Testis (tissue), 2 donors: ENCODE measurements at regions not wholly inside any gene's neighbourhood (a gene's known extent, or its start where the extent isn't known, plus 50 kb on each side); places are given as distances from the start of the nearest gene placed in this dataset.
"Not testable (repeated sequence)": the region's sequence is repeated elsewhere in the genome, so short reads cannot be mapped to it uniquely, and the experiment has no call there.

ENCODE experiments used
- DNase-seq: peaks from one replicate; pipeline ENCODE4 v3.0.0-alpha.2; 2019
- H3K27ac ChIP-seq, 2 donors: fragments of 200-600 bp; sonication (generic); one replicate each; pipeline ENCODE4 v1.5.1; 2019
- H3K27me3 ChIP-seq: fragments of 200-600 bp; sonication (generic); one replicate; pipeline ENCODE4 v1.5.1; 2019
- H3K36me3 ChIP-seq: fragments of 200-600 bp; sonication (generic); one replicate; pipeline ENCODE4 v1.5.1; 2017; ENCODE audit warnings: low read depth; ENCODE audit errors: missing control alignments
- H3K4me1 ChIP-seq: fragments of 200-600 bp; sonication (generic); one replicate; pipeline ENCODE4 v1.5.1; 2019
- H3K4me3 ChIP-seq, 2 donors: fragments of 200-600 bp; sonication (generic); one replicate each; pipeline ENCODE4 v1.5.1; 2017 to 2019
- H3K9me3 ChIP-seq: fragments of 200-600 bp; sonication (generic); one replicate; pipeline ENCODE4 v1.5.1; 2017
- POLR2A ChIP-seq: fragments of 450-650 bp; IDR thresholded peaks from one replicate; pipeline ENCODE4 v1.6.1; 2017; ENCODE audit warnings: antibody characterized with exemption, mild to moderate bottlenecking, moderate library complexity
- WGBS, 2 donors: methylation state at CpG; one replicate each; pipeline ENCODE4 v1.1.5; 2018; 5-methylcytosine and 5-hydroxymethylcytosine counted together
- intact Hi-C: fragments of 100-400 bp; cut with DNase I; formaldehyde crosslinking; loops from one replicate; pipeline ENCODE4 v1.15.1; 2023; ENCODE audit warnings: low total_unique reads
- TF ChIP-seq, protein P1 (sequence below), 3 experiments: fragments of 450-650 bp in 2 of 3; fragments of 200-600 bp in 1 of 3; sonication (generic) in 1 of 3; IDR thresholded peaks; one replicate each; pipeline ENCODE4 v1.5.1; 2016 to 2019; ENCODE audit warnings: antibody characterized with exemption in 3 of 3, mild to moderate bottlenecking in 2 of 3, moderate library complexity in 1 of 3

DNA sequence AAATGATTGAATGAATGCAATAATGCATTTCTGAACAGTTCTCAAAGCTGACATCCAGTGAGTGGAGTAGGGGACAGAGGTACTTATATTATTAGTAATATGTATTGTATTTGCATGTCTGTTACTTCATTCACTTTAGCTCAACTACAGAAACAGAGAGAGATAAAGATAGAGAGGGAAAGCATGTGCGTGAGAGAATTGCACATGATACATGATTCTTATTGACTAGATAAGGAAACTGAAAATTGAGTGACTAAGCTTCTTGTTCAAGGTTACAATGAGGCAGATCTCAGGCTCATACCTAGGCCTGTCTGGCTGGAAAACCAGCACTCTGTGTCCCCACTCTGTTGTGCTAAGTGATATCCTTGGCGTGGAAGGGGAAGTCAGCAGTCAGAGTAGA, 337.7 kb upstream of the KLF4 start:
- H3K9me3 ChIP-seq: no peaks in the 10 kb centered on the region
- peaks cover 4% of the 10 kb centered on the region for H3K4me1 ChIP-seq
- peak overlapping the region in 1 of 2 donors; percentile 36 for H3K27ac ChIP-seq
- TF ChIP-seq POLR2A: no peak
- TF ChIP-seq, protein P1, sequence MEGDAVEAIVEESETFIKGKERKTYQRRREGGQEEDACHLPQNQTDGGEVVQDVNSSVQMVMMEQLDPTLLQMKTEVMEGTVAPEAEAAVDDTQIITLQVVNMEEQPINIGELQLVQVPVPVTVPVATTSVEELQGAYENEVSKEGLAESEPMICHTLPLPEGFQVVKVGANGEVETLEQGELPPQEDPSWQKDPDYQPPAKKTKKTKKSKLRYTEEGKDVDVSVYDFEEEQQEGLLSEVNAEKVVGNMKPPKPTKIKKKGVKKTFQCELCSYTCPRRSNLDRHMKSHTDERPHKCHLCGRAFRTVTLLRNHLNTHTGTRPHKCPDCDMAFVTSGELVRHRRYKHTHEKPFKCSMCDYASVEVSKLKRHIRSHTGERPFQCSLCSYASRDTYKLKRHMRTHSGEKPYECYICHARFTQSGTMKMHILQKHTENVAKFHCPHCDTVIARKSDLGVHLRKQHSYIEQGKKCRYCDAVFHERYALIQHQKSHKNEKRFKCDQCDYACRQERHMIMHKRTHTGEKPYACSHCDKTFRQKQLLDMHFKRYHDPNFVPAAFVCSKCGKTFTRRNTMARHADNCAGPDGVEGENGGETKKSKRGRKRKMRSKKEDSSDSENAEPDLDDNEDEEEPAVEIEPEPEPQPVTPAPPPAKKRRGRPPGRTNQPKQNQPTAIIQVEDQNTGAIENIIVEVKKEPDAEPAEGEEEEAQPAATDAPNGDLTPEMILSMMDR (IDR thresholded peaks at IDR 0.05): no peak
- DNase-seq: peak; percentile 23
- WGBS, 2 donors: 21 to 27% methylated on average over 2 of the region's 2 CpGs
- no peak overlapping the region for H3K4me3 ChIP-seq
- intact Hi-C loops: no loop called here
- H3K36me3 ChIP-seq: no peaks in the 10 kb centered on the region
- no peaks in the 10 kb centered on the region for H3K27me3 ChIP-seq

DNA sequence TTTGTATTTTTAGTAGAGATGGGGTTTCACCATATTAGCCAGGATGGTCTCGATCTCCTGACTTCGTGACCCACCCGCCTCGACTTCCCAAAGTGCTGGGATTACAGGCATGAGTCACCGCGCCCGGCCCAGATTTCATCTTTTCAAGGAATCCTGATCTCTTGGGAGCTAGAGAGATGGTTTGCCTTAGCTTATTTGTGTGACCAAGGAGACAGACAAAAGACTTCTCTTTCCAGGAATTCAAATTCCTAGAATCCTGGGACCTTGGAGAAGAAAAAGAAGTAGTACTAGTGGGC, 337.1 kb upstream of the KLF4 start:
- H3K36me3 ChIP-seq, H3K27me3 ChIP-seq, H3K4me3 ChIP-seq, H3K9me3 ChIP-seq, DNase-seq, intact Hi-C loops, H3K4me1 ChIP-seq: not testable (repeated sequence)
- H3K27ac ChIP-seq: peak overlapping the region in 1 of 2 donors; percentile 36
- 59 to 82% methylated on average over 7 of the region's 7 CpGs for WGBS, 2 donors

DNA sequence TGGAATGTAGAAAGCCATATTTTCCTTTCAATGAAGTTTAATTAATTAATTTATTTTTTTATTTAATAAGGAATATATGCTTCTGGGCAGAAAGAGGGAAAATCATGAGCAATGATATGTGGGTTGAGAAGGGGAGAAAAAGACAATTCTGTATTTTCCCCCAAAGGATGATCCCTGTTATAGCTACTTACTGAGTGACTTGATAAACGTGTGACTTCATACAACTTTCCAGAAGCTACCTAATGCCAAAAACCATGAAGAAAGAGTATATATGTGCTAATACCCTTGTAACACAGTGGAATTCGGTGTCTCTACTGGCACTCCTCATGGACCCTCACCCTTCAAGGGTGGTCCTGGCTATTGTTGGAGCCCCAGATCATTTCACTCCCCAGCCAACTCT, 335.0 kb upstream of the KLF4 start:
- intact Hi-C loops: no loop called here
- 90 to 91% methylated on average over 2 of the region's 2 CpGs for WGBS, 2 donors
- no peak overlapping the region for H3K27ac ChIP-seq

DNA sequence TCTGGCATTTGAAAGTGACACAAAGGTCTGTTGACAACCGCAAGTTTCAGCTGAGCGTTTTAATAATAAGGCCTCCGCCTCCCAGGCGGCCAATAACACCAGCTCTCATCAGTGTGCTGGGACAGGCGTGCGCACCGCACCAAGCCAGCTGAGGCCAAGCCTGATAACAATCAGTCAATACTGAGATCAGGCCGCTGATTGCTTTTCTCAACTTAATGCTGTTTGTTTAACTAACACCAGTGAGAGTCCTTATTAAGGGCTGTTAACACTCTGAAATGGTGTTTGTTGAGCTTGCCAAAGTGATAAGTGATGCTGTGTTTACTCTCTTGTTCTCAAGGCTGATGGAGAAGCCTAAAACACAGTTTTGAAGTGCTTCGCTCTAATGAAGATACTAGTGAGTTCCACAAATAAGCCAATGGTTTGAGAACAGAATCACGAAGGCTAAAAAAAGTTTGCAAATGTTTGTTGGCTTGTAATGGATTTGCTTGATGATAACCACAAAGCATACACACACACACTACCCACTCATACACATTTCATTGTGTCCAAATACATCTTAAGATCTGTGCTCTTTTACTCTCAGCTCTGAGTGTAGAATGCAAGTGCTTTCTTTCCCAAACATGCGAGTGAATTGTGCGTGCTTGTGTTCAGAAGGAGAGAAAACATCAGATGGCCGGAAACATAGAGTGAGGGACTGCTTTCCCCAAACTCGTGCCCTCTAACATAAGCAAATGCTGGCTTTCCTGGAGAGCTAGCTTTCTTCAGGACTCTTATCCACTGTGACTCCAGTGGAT, 330.4 kb upstream of the KLF4 start:
- H3K4me1 ChIP-seq: peaks cover 17% of the 10 kb centered on the region
- H3K27me3 ChIP-seq: no peaks in the 10 kb centered on the region
- intact Hi-C loops: no loop called here
- peak overlapping the region in 1 of 2 donors; percentile 74 for H3K27ac ChIP-seq
- no peaks in the 10 kb centered on the region for H3K36me3 ChIP-seq
- 40 to 44% methylated on average over 14 of the region's 14 CpGs for WGBS, 2 donors
- no peak for DNase-seq
- no peak overlapping the region for H3K4me3 ChIP-seq
- TF ChIP-seq, protein P1 (IDR thresholded peaks at IDR 0.05): no peak
- no peak for TF ChIP-seq POLR2A
- no peaks in the 10 kb centered on the region for H3K9me3 ChIP-seq

More for the DNA sequence above, 335.0 kb upstream of the KLF4 start:
- H3K4me3 ChIP-seq: no peak overlapping the region
- no peaks in the 10 kb centered on the region for H3K9me3 ChIP-seq
- H3K4me1 ChIP-seq: peaks cover 18% of the 10 kb centered on the region
- DNase-seq: no peak
- H3K27me3 ChIP-seq: no peaks in the 10 kb centered on the region
- H3K36me3 ChIP-seq: no peaks in the 10 kb centered on the region
- TF ChIP-seq POLR2A: no peak
- TF ChIP-seq, protein P1 (IDR thresholded peaks at IDR 0.05): no peak

DNA sequence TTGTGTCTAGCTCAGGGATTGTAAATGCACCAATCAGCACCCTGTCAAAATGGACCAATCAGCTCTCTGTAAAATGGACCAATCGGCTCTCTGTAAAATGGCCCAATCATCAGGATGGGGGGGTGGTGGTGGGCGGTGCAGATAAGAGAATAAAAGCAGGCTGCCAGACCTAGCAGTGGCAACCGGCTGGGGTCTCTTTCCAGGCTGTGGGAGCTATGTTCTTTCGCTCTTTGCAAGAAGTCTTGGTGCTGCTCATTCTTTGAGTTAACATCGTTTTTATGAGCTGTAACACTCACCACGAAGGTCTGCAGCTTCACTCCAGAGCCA, 328.9 kb upstream of the KLF4 start:
- H3K27ac ChIP-seq, intact Hi-C loops, H3K9me3 ChIP-seq, H3K27me3 ChIP-seq, H3K4me3 ChIP-seq, H3K36me3 ChIP-seq: not testable (repeated sequence)
- peaks cover 20% of the 10 kb centered on the region for H3K4me1 ChIP-seq
- WGBS, 2 donors: 62 to 69% methylated on average over 6 of the region's 6 CpGs
- DNase-seq: peak; percentile 67

DNA sequence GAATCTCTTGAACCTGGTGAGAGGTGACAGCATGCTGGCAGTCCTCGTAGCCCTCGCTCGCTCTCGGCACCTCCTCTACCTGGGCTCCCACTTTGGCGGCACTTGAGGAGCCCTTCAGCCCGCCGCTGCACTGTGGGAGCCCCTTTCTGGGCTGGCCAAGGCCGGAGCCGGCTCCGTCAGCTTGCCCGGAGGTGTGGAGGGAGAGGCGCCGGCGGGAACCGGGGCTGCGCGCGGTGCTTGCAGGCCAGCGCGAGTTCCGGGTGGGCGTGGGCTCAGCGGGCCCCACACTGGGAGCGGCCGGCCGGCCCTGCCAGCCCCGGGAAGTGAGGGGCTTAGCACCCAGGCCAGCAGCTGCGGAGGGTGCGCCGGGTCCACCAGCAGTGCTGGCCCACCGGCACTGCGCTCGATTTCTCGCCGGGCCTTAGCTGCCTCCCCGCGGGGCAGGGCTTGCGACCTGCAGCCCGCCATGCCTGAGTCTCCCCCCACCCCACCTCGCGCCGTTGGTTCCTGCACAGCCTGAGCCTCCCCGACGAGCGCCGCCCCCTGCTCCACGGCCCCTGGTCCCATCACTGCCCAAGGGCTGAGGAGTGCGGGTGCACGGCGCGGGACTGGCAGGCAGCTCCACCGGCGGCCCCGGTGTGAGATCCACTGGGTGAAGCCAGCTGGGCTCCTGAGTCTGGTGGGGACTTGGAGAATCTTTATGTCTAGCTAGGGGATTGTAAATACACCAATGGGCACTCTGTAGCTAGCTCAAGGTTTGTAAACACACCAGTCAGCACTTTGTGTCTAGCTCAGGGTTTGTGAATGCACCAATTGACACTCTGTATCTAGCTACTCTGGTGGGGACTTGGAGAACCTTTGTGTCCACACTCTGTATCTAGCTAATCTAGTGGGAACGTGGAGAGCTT, 328.3 kb upstream of the KLF4 start:
- H3K27ac ChIP-seq, DNase-seq, H3K9me3 ChIP-seq, intact Hi-C loops, H3K27me3 ChIP-seq, H3K36me3 ChIP-seq: not testable (repeated sequence)
- 45 to 75% methylated on average over 1 to 50 of the region's 55 CpGs for WGBS, 2 donors
- Histone ChIP-seq H3K4me3 (peak overlapping the region; percentile 27 to 51), H3K4me1 (peaks cover 20% of the 10 kb centered on the region)
